ENCODE measurements at regions not wholly inside any gene's neighbourhood (a gene's known extent, or its start where the extent isn't known, plus 50 kb on each side); places are given as distances from the start of the nearest gene placed in this dataset.

DNA sequence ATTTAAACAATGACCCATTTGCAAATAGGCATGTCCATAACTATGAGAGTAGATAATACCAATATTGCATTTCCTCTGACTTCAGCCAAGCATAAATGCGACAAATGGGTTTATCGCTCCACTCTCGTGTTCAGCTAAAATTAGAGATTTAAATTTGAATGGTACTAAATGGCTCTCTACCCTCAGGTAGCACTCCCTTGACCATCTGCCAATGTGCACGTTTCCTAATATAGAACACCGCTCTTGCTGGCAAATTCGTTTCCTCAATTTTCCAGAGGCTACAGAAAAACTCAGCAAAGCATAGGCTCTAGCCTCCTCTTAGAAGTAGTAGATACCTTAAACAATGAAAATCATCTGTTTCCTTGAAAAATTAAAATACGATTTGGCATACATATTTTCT lies 251.6 kb downstream of the ADGRA3 start:
- CTCF ChIA-PET, result no interaction called here

DNA sequence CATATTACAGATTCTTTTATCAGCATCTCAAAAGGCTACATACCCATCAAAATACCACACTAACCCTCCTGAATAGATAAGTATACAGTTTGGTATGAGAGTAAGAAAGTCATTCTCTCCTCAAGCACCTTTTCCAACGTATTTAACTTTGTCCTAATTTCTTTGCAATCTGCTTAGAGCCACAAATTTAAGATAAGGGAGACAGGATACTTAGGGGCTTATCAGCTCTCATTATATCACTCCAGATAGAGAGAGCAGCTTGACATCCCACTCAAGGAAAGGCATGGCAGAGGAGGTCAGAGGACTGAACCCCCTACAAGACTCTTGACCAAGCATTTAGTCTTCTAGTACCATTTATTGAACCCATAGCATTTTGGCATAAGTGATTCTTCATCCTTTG lies 262.4 kb downstream of the ADGRA3 start:
- Histone ChIP-seq H3K4me3 (ENCODE audit: low read depth, low read length) (no peak overlapping the region), H3K36me3 (ENCODE audit: control insufficient read depth in 2 of 2, insufficient read depth in 1 of 2, low read length in 2 of 2) (no peaks in the 10 kb centered on the region), H3K4me1 (ENCODE audit: control insufficient read depth, insufficient read depth, low read length) (no peaks in the 10 kb centered on the region), H3K9me3 (ENCODE audit: control insufficient read depth, insufficient read depth, low read depth, low read length) (no peaks in the 10 kb centered on the region), H3K27ac (ENCODE audit: extremely low read depth, low read depth, low read length) (no peak overlapping the region)
- no peak for TF ChIP-seq ZNF23 (tag by site-specific recombination; IDR thresholded peaks at IDR 0.05; ENCODE audit: borderline replicate concordance)
- TF ChIP-seq ZNF311 (tag by site-specific recombination; IDR thresholded peaks at IDR 0.05; ENCODE audit: borderline replicate concordance), result no peak
- TF ChIP-seq ZFP3 (tag by site-specific recombination; IDR thresholded peaks at IDR 0.05; ENCODE audit: low read depth), result no peak
- no peak for TF ChIP-seq AEBP2 (tag by site-specific recombination; IDR thresholded peaks at IDR 0.05; ENCODE audit: borderline replicate concordance)
- TF ChIP-seq SCRT2 (tag by site-specific recombination; IDR thresholded peaks at IDR 0.05), result no peak
- no peak for TF ChIP-seq ZNF132 (tag by site-specific recombination; IDR thresholded peaks at IDR 0.05; ENCODE audit: borderline replicate concordance)
- TF ChIP-seq ZNF391 (tag by site-specific recombination; IDR thresholded peaks at IDR 0.05; ENCODE audit: borderline replicate concordance, low read depth), result no peak
- no peak for TF ChIP-seq ZNF112 (tag by site-specific recombination; IDR thresholded peaks at IDR 0.05)
- TF ChIP-seq ZNF37A (tag by site-specific recombination; IDR thresholded peaks at IDR 0.05), result no peak
- TF ChIP-seq, protein P1, sequence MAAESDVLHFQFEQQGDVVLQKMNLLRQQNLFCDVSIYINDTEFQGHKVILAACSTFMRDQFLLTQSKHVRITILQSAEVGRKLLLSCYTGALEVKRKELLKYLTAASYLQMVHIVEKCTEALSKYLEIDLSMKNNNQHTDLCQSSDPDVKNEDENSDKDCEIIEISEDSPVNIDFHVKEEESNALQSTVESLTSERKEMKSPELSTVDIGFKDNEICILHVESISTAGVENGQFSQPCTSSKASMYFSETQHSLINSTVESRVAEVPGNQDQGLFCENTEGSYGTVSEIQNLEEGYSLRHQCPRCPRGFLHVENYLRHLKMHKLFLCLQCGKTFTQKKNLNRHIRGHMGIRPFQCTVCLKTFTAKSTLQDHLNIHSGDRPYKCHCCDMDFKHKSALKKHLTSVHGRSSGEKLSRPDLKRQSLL (tag by site-specific recombination; IDR thresholded peaks at IDR 0.05), result no peak
- no peak for TF ChIP-seq ZNF16 (tag by site-specific recombination; IDR thresholded peaks at IDR 0.05; ENCODE audit: low read depth)
- TF ChIP-seq OVOL3 (tag by site-specific recombination; IDR thresholded peaks at IDR 0.05), result no peak
- no peak for TF ChIP-seq MZF1 (tag by site-specific recombination; IDR thresholded peaks at IDR 0.05; ENCODE audit: borderline replicate concordance)
- TF ChIP-seq, protein P2, sequence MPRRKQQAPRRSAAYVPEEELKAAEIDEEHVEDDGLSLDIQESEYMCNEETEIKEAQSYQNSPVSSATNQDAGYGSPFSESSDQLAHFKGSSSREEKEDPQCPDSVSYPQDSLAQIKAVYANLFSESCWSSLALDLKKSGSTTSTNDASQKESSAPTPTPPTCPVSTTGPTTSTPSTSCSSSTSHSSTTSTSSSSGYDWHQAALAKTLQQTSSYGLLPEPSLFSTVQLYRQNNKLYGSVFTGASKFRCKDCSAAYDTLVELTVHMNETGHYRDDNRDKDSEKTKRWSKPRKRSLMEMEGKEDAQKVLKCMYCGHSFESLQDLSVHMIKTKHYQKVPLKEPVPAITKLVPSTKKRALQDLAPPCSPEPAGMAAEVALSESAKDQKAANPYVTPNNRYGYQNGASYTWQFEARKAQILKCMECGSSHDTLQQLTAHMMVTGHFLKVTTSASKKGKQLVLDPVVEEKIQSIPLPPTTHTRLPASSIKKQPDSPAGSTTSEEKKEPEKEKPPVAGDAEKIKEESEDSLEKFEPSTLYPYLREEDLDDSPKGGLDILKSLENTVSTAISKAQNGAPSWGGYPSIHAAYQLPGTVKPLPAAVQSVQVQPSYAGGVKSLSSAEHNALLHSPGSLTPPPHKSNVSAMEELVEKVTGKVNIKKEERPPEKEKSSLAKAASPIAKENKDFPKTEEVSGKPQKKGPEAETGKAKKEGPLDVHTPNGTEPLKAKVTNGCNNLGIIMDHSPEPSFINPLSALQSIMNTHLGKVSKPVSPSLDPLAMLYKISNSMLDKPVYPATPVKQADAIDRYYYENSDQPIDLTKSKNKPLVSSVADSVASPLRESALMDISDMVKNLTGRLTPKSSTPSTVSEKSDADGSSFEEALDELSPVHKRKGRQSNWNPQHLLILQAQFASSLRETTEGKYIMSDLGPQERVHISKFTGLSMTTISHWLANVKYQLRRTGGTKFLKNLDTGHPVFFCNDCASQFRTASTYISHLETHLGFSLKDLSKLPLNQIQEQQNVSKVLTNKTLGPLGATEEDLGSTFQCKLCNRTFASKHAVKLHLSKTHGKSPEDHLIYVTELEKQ (tag by site-specific recombination; IDR thresholded peaks at IDR 0.05; ENCODE audit: borderline replicate concordance), result no peak
- POLR2A ChIA-PET, result no interaction called here
- CTCF ChIA-PET, result no interaction called here

More for the DNA sequence above, 251.6 kb downstream of the ADGRA3 start:
- H3K36me3 ChIP-seq (ENCODE audit: control insufficient read depth in 2 of 2, insufficient read depth in 1 of 2, low read length in 2 of 2), result no peaks in the 10 kb centered on the region
- H3K9me3 ChIP-seq (ENCODE audit: control insufficient read depth, insufficient read depth, low read depth, low read length), result no peaks in the 10 kb centered on the region
- TF ChIP-seq ZNF354C (tag by site-specific recombination; IDR thresholded peaks at IDR 0.05; ENCODE audit: borderline replicate concordance, low read depth) (no peak), ZNF707 (tag by site-specific recombination; IDR thresholded peaks at IDR 0.05) (no peak)
- POLR2A ChIA-PET, result no interaction called here
- no peak overlapping the region for H3K4me3 ChIP-seq (ENCODE audit: low read depth, low read length)
- H3K4me1 ChIP-seq (ENCODE audit: control insufficient read depth, insufficient read depth, low read length), result no peaks in the 10 kb centered on the region
- H3K27ac ChIP-seq (ENCODE audit: extremely low read depth, low read depth, low read length), result no peak overlapping the region

DNA sequence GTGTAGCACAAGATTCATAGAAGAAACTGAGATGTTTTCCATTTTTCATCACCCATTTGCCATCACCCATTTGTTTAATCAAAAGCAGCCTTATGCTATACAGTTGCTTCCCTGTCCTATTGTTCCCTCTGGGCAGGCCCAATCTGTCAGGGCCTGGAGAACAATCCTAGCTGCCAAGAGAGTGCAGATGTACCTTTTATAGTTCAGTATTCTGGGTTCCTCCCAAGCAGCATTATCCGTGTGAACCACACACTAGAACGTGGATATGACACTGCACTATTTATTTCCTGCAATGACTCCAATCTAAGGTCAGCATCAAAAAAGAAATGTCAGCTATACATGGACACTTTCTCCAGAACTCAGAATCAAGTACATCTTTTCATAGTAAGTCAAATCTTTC lies 269.0 kb downstream of the ADGRA3 start:
- H3K27ac ChIP-seq (ENCODE audit: extremely low read depth, low read depth, low read length), result no peak overlapping the region
- no peaks in the 10 kb centered on the region for H3K4me1 ChIP-seq (ENCODE audit: control insufficient read depth, insufficient read depth, low read length)
- H3K36me3 ChIP-seq (ENCODE audit: control insufficient read depth in 2 of 2, insufficient read depth in 1 of 2, low read length in 2 of 2), result no peaks in the 10 kb centered on the region
- CTCF ChIA-PET, result no interaction called here
- H3K9me3 ChIP-seq (ENCODE audit: control insufficient read depth, insufficient read depth, low read depth, low read length), result no peaks in the 10 kb centered on the region
- POLR2A ChIA-PET, result no interaction called here
- no peak overlapping the region for H3K4me3 ChIP-seq (ENCODE audit: low read depth, low read length)
- TF ChIP-seq ZNF549 (tag by site-specific recombination; IDR thresholded peaks at IDR 0.05), result no peak
- no peak for TF ChIP-seq ZNF76 (tag by site-specific recombination; IDR thresholded peaks at IDR 0.05; ENCODE audit: borderline replicate concordance, low read depth)
- no peak for TF ChIP-seq ZNF211 (tag by site-specific recombination; IDR thresholded peaks at IDR 0.05; ENCODE audit: low read depth)
- no peak for TF ChIP-seq ZIC2 (tag by site-specific recombination; IDR thresholded peaks at IDR 0.05)
- TF ChIP-seq BCL11A (tag by site-specific recombination; IDR thresholded peaks at IDR 0.05; ENCODE audit: low read depth), result no peak
- TF ChIP-seq GLI2 (tag by site-specific recombination; IDR thresholded peaks at IDR 0.05; ENCODE audit: borderline replicate concordance, low read depth), result no peak
- TF ChIP-seq HOXC10 (CRISPR knock-in tag; IDR thresholded peaks at IDR 0.05), result no peak
- TF ChIP-seq KLF1 (tag by site-specific recombination; IDR thresholded peaks at IDR 0.05), result no peak
- no peak for TF ChIP-seq ZNF610 (tag by site-specific recombination; IDR thresholded peaks at IDR 0.05; ENCODE audit: borderline replicate concordance)
- no peak for TF ChIP-seq HOXD13 (CRISPR knock-in tag; IDR thresholded peaks at IDR 0.05; ENCODE audit: borderline replicate concordance)
- no peak for TF ChIP-seq ZNF433 (tag by site-specific recombination; IDR thresholded peaks at IDR 0.05; ENCODE audit: low read depth)

Measured in HEK293 (cell line).